Psoas muscle (tissue), 7 donors: ENCODE measurements at regions not wholly inside any gene's neighbourhood (a gene's known extent, or its start where the extent isn't known, plus 50 kb on each side); places are given as distances from the start of the nearest gene placed in this dataset.
"Not testable (repeated sequence)": the region's sequence is repeated elsewhere in the genome, so short reads cannot be mapped to it uniquely, and the experiment has no call there.

Source experiments
- ATAC-seq, 4 donors: fragments of 200-7000 bp; cut with Tn5 transposase; one replicate each; pipeline ENCODE4 v1.9.1; 2020; ENCODE audit warnings: moderate library complexity in 3 of 4, mild to moderate bottlenecking in 2 of 4
- DNase-seq, 2 donors: peaks; one replicate each; pipeline ENCODE4 v3.0.0-alpha.2; 2020
- H3K27ac ChIP-seq: fragments of 200-600 bp; one replicate; pipeline ENCODE4 v1.8.0; 2022
- H3K27me3 ChIP-seq, 3 donors: fragments of 200-600 bp in 1 of 3; one replicate each; pipeline versions ENCODE4 v1.6.1 to v1.8.0; 2013 to 2022; ENCODE audit warnings: low read length in 2 of 3, mild to moderate bottlenecking in 2 of 3, moderate library complexity in 1 of 3; ENCODE audit not compliant: insufficient read depth in 3 of 3
- H3K36me3 ChIP-seq, 2 donors: fragments of 200-600 bp in 1 of 2; one replicate each; pipeline versions ENCODE4 v1.6.1 to v1.8.0; 2013 to 2022; ENCODE audit warnings: low read depth in 1 of 2, mild to moderate bottlenecking in 1 of 2, moderate library complexity in 1 of 2; ENCODE audit not compliant: insufficient read depth in 1 of 2
- H3K4me1 ChIP-seq: fragments of 200-600 bp; one replicate; pipeline ENCODE4 v1.8.0; 2022
- H3K4me3 ChIP-seq: fragments of 200-600 bp; one replicate; pipeline ENCODE4 v1.8.0; 2022; ENCODE audit warnings: mild to moderate bottlenecking
- H3K9me3 ChIP-seq: fragments of 200-600 bp; one replicate; pipeline ENCODE4 v1.8.0; 2022
- CTCF ChIP-seq: fragments of 200-600 bp; IDR thresholded peaks from one replicate; pipeline ENCODE4 v1.8.0; 2022; ENCODE audit warnings: antibody characterized with exemption
- WGBS, 3 donors: extraction: QIAGEN DNeasy Blood & Tissue Kit; methylation state at CpG; one replicate each; pipeline versions ENCODE4 v1.1.6 to v1.1.7; 2013; 5-methylcytosine and 5-hydroxymethylcytosine counted together
- intact Hi-C, 2 donors: fragments of 100-400 bp; cut with DNase I; formaldehyde crosslinking; loops; one replicate each; pipeline versions ENCODE4 v1.11.0 to v1.14.2; 2022
- donor health status: healthy with polysubstance abuse.
- donor health status: DM: no; HTN: no; CAD: no; lungs with moderate emphysema.
- donor health status: Bipolar disorder and iron deficiency.
- donor health status: healthy.
- donor health status: DM: yes; HTN: yes; CAD: no.
- donor health status: DM: no; HTN: no; CAD: no.
- donor health status: DM: yes; HTN: yes; CAD: no.

GRCh38 chr2:80947601-80948130 is 643.1 kb upstream of the LRRTM1 start:
- Histone ChIP-seq H3K36me3 (no peaks in the 10 kb centered on the region), H3K4me1 (no peaks in the 10 kb centered on the region), H3K4me3 (no peak overlapping the region), H3K27me3 (no peaks in the 10 kb centered on the region), H3K9me3 (no peaks in the 10 kb centered on the region), H3K27ac (no peak overlapping the region)
- DNase-seq, result no peak
- ATAC-seq, result no peak
- no peak for TF ChIP-seq CTCF
- WGBS, 3 donors, result 84 to 89% (median 88%) methylated on average over 6 of the region's 6 CpGs
- intact Hi-C loops, result no loop called here

GRCh38 chr2:80943487-80943886 is 638.9 kb upstream of the LRRTM1 start:
- intact Hi-C loops, result no loop called here
- H3K27ac ChIP-seq, result no peak overlapping the region
- H3K36me3 ChIP-seq, result no peaks in the 10 kb centered on the region
- no peaks in the 10 kb centered on the region for H3K4me1 ChIP-seq
- WGBS, 3 donors, result 85 to 91% (median 86%) methylated on average over 3 of the region's 3 CpGs
- no peak for DNase-seq
- no peak for TF ChIP-seq CTCF
- H3K9me3 ChIP-seq, result no peaks in the 10 kb centered on the region
- no peak for ATAC-seq
- H3K27me3 ChIP-seq, result no peaks in the 10 kb centered on the region
- no peak overlapping the region for H3K4me3 ChIP-seq

GRCh38 chr2:80942766-80943165 is 638.2 kb upstream of the LRRTM1 start:
- H3K4me3 ChIP-seq, result no peak overlapping the region
- DNase-seq (no peak), ATAC-seq (no peak)
- intact Hi-C loops, result no loop called here
- H3K27me3 ChIP-seq, result no peaks in the 10 kb centered on the region
- no peaks in the 10 kb centered on the region for H3K36me3 ChIP-seq
- WGBS, 3 donors, result 72 to 75% (median 73%) methylated on average over 4 of the region's 4 CpGs
- no peak overlapping the region for H3K27ac ChIP-seq
- H3K4me1 ChIP-seq, result no peaks in the 10 kb centered on the region
- H3K9me3 ChIP-seq, result no peaks in the 10 kb centered on the region
- TF ChIP-seq CTCF, result no peak

GRCh38 chr2:80938463-80938862 is 633.9 kb upstream of the LRRTM1 start:
- no peak for DNase-seq
- 54 to 76% (median 69%) methylated on average over 3 of the region's 3 CpGs for WGBS, 3 donors
- Histone ChIP-seq H3K27ac (no peak overlapping the region), H3K36me3 (no peaks in the 10 kb centered on the region), H3K4me3 (no peak overlapping the region), H3K4me1 (no peaks in the 10 kb centered on the region), H3K27me3 (no peaks in the 10 kb centered on the region), H3K9me3 (no peaks in the 10 kb centered on the region)
- TF ChIP-seq CTCF, result no peak
- ATAC-seq, result no peak
- intact Hi-C loops, result no loop called here

- H3K4me1 ChIP-seq, H3K36me3 ChIP-seq, DNase-seq, H3K4me3 ChIP-seq, ATAC-seq, intact Hi-C loops, H3K27me3 ChIP-seq, H3K27ac ChIP-seq, H3K9me3 ChIP-seq: not testable (repeated sequence)
- WGBS, 3 donors, result 70 to 98% (median 92%) methylated on average over 4 of the region's 6 CpGs
Measured at GRCh38 chr2:80931820-80932219, 627.3 kb upstream of the LRRTM1 start.
